ENCODE measurements at regions not wholly inside any gene's neighbourhood (a gene's known extent, or its start where the extent isn't known, plus 50 kb on each side); places are given as distances from the start of the nearest gene placed in this dataset.

- TF ChIP-seq CTCF (IDR thresholded peaks at IDR 0.05; ENCODE audit: low read depth, low read length) (no peak), POLR2A (IDR thresholded peaks at IDR 0.05; ENCODE audit: extremely low read depth, insufficient read length) (no peak)
Observed at GRCh38 chr12:126761420-126761819, 1505.5 kb upstream of the TMEM132C start.
